ENCODE measurements at regions not wholly inside any gene's neighbourhood (a gene's known extent, or its start where the extent isn't known, plus 50 kb on each side); places are given as distances from the start of the nearest gene placed in this dataset.

DNA sequence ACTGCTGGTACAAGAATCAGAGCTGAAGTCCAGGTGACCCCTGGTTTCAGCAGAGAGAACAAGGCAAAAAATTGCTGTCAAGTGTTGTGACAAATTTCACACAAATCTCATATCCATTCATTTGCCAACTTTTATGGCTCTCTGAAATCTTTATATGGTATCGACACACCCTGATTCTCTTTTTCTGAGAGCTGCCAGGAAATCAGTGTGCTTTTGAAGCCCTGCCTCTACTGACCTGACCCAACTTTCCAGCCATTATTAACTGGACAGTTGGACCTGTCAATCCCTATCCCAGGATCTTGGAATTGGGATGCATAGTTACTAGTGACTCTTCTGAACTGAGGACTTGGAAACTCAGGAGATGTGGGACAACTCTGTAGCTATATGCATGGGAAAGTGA lies 288.2 kb upstream of the GADL1 start:
- no peak overlapping the region for H3K27ac Mint-ChIP-seq
- H3K27me3 Mint-ChIP-seq (ENCODE audit: low read depth): no peaks in the 10 kb centered on the region
- peaks cover 11% of the 10 kb centered on the region for H3K4me1 Mint-ChIP-seq
- peaks cover 13% of the 10 kb centered on the region for H3K9me3 Mint-ChIP-seq
- no peak overlapping the region for H3K4me3 Mint-ChIP-seq
- TF ChIP-seq, protein P1, sequence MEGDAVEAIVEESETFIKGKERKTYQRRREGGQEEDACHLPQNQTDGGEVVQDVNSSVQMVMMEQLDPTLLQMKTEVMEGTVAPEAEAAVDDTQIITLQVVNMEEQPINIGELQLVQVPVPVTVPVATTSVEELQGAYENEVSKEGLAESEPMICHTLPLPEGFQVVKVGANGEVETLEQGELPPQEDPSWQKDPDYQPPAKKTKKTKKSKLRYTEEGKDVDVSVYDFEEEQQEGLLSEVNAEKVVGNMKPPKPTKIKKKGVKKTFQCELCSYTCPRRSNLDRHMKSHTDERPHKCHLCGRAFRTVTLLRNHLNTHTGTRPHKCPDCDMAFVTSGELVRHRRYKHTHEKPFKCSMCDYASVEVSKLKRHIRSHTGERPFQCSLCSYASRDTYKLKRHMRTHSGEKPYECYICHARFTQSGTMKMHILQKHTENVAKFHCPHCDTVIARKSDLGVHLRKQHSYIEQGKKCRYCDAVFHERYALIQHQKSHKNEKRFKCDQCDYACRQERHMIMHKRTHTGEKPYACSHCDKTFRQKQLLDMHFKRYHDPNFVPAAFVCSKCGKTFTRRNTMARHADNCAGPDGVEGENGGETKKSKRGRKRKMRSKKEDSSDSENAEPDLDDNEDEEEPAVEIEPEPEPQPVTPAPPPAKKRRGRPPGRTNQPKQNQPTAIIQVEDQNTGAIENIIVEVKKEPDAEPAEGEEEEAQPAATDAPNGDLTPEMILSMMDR (IDR thresholded peaks at IDR 0.05; ENCODE audit: unreplicated experiment): no peak
- H3K36me3 Mint-ChIP-seq: peaks cover 1% of the 10 kb centered on the region
- DNase-seq (ENCODE audit: low spot score in 2 of 2, unreplicated experiment in 2 of 2): no peak

DNA sequence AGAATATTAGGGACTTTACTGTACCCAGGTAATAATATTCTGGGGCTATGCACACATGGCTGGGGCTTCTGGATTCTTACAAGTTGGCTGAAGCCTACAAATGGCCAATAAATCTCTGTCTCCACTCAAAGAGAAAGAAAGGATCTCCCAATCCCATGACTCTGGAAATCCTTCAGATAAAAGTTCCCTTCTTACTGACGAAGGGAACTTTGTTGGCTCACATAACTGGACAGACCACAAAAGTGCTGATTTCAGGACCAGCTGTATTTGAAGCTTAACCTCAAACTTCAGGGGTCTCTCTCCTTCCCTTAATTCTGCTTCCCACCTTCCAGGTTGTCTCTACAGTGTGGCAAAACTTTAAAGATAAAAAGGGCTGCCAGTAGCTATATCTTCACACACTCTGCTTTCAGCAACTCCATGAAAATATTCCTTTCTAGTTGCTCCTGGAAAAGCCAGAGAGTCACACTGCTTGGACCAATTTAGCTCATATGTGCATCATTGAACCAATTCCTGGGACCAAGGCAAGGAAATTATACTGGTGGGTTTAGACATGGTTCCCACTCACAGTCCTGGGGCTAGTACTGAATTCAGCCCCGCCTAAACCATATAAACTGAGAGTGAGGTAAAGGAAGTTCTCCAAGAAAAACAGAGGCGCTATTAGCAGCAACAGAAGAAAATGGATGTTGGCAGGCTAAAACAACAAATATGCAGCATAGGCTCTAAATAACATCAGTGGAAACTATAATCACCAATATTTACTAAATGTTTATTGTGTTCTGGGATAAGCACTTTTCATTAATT lies 290.0 kb upstream of the GADL1 start:
- TF ChIP-seq, protein P1 (IDR thresholded peaks at IDR 0.05; ENCODE audit: unreplicated experiment): no peak
- DNase-seq (ENCODE audit: low spot score in 2 of 2, unreplicated experiment in 2 of 2): no peak
- H3K36me3 Mint-ChIP-seq: peaks cover 1% of the 10 kb centered on the region
- peaks cover 8% of the 10 kb centered on the region for H3K9me3 Mint-ChIP-seq
- no peak overlapping the region for H3K27ac Mint-ChIP-seq
- H3K27me3 Mint-ChIP-seq (ENCODE audit: low read depth): no peaks in the 10 kb centered on the region
- H3K4me3 Mint-ChIP-seq: no peak overlapping the region
- peaks cover 11% of the 10 kb centered on the region for H3K4me1 Mint-ChIP-seq

DNA sequence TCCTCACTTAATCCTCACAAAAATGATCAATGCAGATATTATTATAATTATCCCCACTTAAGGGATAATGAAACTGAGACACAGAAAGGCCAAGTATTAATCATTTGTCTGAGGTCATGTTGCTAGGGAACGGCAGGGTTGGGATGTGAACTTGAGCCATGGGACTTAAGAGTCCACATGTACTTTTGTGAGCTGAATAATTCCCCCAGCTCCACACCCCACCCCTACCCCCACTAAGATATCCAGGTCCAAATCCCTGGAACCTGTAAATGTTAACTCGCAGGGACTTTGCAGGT lies 290.5 kb upstream of the GADL1 start:
- Mint-ChIP-seq H3K9me3 (peaks cover 3% of the 10 kb centered on the region), H3K27ac (no peak overlapping the region), H3K4me3 (no peak overlapping the region)

DNA sequence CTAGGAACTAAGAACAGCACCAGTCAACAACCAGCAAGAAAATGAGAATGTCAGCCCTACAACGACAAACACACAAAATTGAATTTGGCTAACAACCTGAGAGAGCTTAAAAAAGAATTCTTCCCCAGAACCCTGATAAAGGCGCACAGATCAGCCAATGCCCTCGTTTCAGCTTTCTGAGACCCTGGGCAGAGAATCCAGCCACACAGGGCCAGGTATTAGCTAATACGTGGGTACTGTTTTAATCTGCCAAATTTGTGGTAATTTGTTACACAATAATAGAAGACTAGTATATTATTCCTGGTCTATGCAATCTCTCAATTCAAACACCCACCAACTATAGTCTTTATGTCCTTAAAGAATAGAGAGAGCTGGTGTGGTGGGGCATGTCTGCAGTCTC lies 291.6 kb upstream of the GADL1 start:
- DNase-seq (ENCODE audit: low spot score in 2 of 2, unreplicated experiment in 2 of 2): no peak
- H3K4me1 Mint-ChIP-seq: peaks cover 17% of the 10 kb centered on the region
- TF ChIP-seq, protein P1 (IDR thresholded peaks at IDR 0.05; ENCODE audit: unreplicated experiment): no peak
- H3K27me3 Mint-ChIP-seq (ENCODE audit: low read depth): no peaks in the 10 kb centered on the region
- no peak overlapping the region for H3K27ac Mint-ChIP-seq
- H3K4me3 Mint-ChIP-seq: no peak overlapping the region
- H3K36me3 Mint-ChIP-seq: no peaks in the 10 kb centered on the region
- H3K9me3 Mint-ChIP-seq: no peaks in the 10 kb centered on the region

More for the DNA sequence above, 290.5 kb upstream of the GADL1 start:
- peaks cover 16% of the 10 kb centered on the region for H3K4me1 Mint-ChIP-seq
- peaks cover 1% of the 10 kb centered on the region for H3K36me3 Mint-ChIP-seq
- no peaks in the 10 kb centered on the region for H3K27me3 Mint-ChIP-seq (ENCODE audit: low read depth)
- no peak for DNase-seq (ENCODE audit: low spot score in 2 of 2, unreplicated experiment in 2 of 2)
- TF ChIP-seq, protein P1 (IDR thresholded peaks at IDR 0.05; ENCODE audit: unreplicated experiment): no peak

DNA sequence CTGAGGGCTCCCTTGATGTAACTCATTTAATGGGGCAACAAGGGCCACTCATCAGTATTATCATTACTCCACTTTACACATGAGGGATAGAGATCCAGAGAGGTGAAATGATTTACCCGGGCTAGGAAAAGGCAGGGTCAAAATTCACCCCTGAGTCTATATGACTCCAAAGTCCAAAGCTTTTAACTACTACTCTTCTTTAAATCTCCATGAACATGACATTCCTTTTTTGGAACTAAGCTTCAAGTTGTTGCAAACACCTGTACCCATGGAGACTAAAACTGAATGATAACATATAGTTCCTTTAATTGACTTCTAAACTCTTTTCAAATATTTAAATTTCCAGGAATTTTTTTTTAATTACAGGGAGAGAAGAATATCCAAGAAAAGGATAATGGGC lies 292.9 kb upstream of the GADL1 start:
- Mint-ChIP-seq H3K27ac (no peak overlapping the region), H3K27me3 (ENCODE audit: low read depth) (no peaks in the 10 kb centered on the region), H3K9me3 (no peaks in the 10 kb centered on the region), H3K36me3 (no peaks in the 10 kb centered on the region), H3K4me3 (no peak overlapping the region), H3K4me1 (peaks cover 17% of the 10 kb centered on the region)
- no peak for DNase-seq (ENCODE audit: low spot score in 2 of 2, unreplicated experiment in 2 of 2)
- TF ChIP-seq, protein P1 (IDR thresholded peaks at IDR 0.05; ENCODE audit: unreplicated experiment): no peak
